ENCODE measurements at regions not wholly inside any gene's neighbourhood (a gene's known extent, or its start where the extent isn't known, plus 50 kb on each side); places are given as distances from the start of the nearest gene placed in this dataset.
A peak's percentile ranks its signal among the peaks of the same experiment; 100 is the strongest.
"Not testable (repeated sequence)": the region's sequence is repeated elsewhere in the genome, so short reads cannot be mapped to it uniquely, and the experiment has no call there.

DNA sequence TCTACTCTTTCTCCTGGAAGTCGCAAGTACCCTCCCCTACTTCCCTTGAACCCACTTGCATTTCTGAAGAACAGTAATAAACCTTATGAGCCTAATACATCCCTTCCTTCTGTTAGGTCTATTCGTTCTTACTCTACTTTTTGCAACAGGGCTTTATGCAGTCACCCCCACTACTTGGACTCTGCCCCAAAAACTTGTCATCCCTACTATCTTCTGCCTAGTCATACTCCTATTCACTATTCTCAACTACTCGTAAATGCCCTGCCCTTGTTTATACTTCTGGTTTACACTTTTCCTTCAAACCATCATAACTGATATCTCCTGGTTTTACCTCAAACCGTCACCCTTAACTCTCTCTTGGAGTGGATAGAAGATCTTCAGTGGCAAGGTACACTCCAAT is 55.2 kb upstream of the SLIT2 start:
- DNase-seq (ENCODE audit: low spot score) = no peak

DNA sequence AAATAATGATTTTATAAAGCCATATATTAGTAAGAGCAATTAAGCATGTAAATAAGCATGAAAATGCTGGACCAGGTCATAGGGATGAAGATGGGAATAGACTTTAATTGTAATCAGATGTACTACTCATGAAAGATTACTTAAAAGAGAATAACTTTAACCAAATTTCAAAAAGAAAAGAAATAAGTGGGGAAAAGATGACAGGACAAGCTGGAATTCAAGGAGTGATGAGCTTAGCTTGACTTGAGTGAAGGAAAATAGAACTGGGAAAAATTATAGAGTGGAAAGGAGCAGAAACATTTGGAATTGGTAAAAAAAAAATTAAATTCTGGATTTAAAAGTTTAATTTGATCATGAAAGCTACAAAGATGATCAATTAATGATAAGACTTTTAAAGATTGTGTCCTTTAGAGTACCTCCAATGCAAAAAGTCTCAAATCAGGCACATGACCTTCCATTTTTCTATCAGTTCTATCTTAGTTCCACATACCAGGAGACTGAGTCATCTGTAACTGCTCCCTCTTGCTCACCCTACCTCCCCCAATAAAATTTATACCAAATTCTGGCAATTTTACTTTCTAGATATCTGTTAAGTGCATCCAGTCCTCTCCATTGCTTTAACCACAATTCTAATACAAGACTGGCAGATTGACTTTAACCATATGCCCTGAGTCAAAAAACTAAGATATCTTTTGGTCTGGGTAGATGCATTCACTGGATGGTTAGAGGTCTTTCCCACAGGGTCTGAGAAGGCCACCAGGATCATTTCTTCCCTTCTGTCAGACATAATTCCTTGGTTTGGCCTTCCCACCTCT is 56.4 kb upstream of the SLIT2 start:
- DNase-seq (ENCODE audit: low spot score) = peak; percentile 12

DNA sequence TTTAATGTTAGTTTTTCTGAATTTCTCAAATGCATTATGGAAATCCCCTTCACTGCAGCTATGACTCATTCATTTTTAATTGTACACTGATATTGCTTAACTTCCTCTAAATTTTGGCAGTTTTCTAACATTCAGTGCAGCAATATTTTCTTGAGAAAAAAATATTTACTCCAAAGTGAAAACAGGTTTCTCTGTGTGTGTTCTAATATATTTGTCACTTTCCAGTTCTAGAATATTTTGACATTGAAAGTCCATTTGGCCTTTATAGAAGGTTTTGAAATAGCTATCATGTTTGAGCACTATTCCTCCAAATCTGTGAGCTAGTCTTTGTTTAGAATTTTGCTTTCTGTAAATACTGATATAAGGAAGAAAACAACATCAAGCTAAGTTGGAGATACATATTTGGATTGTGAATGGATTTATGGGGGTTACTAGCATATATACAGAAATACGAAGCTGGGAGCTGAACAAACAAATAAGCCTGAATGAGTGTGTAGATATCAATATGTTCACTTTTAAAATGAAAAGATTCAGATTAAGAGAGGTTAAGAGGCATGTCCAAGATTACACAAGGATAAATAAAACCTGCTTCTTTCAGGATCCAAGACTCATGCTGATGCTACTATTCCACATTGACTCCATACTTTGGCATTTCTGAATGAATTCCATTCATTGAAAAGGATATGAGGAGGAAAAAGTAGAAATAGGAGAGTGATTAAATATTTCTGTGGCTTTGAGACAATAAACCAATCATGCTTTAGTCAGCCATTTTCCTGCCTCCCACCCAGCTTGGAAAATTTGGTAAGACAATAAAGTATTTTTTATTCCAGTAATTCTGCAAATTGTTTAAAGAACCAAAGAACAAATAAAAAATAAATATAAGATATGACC is 57.3 kb upstream of the SLIT2 start:
- no peak for DNase-seq (ENCODE audit: low spot score)

DNA sequence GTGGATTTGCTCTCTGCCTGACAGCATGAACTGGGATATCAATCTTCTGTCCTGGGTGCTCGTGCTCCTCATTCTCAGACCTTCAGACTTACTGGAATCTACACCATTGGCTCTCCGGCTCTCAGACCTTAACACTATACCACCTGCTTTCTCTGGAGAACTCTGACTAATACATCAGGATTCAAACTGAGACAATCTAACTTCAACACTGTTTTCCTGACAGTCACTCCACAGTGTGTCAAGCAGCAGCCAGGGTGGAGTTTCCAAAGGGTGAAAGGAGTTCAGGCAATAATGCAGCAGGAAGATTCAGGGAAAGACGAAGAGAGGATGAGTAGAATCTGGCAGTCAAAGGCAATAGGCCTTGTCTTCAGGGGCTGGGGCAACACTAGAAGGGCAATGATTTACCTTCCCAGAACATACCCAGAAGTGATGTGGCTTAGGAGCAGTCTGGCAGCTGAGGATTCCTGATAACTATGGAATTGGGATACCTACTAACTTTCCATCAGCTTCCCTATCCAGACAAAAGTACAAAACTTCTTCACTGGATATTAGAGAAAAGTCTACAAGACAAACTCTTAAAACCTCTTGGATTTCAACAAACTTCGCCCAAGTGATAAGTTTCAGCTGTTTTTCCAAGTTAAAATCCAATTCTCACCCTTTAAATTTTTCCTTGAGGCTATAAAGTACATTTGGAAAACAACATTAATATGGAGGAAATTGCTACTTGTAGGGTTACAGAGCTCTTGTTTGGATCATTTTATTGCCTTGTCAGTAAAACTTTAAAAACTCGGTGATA is 58.4 kb upstream of the SLIT2 start:
- DNase-seq (ENCODE audit: low spot score) = no peak

GRCh38 chr4:20192736-20193135 is 59.0 kb upstream of the SLIT2 start:
- DNase-seq (ENCODE audit: low spot score) = no peak

GRCh38 chr4:20185103-20185502 is 66.6 kb upstream of the SLIT2 start:
- no peak for DNase-seq (ENCODE audit: low spot score)

DNA sequence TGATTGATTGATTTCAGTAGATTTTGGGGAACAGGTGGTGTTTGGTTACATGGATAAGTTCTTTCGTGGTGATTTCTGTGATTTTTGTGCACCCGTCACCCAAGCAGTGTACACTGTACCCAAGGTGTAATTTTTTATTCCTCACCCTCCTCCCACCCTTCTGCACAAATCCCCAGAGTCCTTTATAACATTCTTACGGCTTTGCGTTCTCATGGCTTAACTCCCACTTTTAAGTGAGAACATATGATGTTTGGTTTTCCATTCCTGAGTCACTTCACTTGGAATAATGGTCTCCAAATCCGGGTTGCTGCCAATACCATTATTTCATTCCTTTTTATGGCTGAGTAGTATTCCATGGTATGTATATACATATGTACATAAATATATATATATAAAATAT is 68.6 kb upstream of the SLIT2 start:
- DNase-seq (ENCODE audit: low spot score) = not testable (repeated sequence)

DNA sequence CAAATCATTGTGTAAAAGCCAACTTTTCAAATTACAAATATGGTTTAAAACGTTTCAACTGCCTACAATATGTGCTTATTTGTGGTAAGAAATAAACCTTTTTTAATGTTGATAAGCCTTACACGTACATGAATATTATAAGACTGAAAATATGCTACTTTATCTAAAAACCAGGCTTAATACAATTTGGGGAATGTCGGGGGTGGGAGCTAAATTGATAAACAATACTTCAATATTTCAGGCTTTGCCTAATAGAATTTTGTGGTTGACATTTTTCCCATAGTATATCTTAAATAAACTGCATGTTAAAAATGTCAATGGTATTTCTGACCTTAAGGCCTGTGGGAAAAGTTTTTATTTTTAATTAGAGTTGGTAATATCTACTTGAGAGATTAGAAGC is 69.8 kb upstream of the SLIT2 start:
- no peak for DNase-seq (ENCODE audit: low spot score)

DNA sequence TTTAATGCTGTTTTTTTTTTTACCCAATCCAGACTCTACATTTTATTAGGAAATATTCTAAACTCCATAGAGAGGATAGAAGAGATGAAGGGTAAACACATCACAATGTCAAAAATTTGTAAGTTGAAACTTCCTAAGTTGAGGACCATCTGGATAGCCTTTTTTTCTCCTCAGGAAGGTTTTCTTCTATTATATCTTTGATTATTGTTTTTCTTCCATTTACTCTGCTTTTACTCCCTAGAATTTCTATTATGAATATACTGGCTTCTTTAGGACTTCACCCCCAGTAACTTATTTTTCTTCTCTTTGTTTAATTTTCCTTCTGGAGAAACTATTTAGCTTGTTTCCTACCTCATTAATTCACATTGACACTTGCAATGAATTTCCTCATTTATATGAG is 71.2 kb upstream of the SLIT2 start:
- DNase-seq (ENCODE audit: low spot score) = no peak

GRCh38 chr4:20178902-20179576 is 72.7 kb upstream of the SLIT2 start:
- DNase-seq (ENCODE audit: low spot score) = no peak

GRCh38 chr4:20176881-20177280 is 74.8 kb upstream of the SLIT2 start:
- DNase-seq (ENCODE audit: low spot score) = no peak

GRCh38 chr4:20172070-20172760 is 79.5 kb upstream of the SLIT2 start:
- no peak for DNase-seq (ENCODE audit: low spot score)

DNA sequence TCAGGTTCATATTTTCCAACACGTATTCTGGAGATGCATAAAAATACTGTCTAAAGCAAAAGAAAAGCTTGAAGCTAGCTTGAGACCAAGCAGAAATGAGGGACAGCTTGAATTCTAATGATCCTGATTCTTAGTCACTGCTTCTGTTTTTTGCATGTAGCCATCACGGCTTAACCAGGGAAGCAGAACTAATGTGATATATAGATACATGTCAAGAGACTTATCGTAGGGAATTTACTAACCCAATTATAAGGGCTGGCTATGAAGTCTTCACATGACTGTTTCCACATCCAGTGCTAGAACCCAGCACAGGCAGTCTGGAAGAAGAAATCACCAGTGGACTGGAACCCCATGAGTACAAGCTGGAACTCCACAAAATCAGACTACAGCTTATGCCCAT is 85.2 kb upstream of the SLIT2 start:
- DNase-seq (ENCODE audit: low spot score) = no peak

DNA sequence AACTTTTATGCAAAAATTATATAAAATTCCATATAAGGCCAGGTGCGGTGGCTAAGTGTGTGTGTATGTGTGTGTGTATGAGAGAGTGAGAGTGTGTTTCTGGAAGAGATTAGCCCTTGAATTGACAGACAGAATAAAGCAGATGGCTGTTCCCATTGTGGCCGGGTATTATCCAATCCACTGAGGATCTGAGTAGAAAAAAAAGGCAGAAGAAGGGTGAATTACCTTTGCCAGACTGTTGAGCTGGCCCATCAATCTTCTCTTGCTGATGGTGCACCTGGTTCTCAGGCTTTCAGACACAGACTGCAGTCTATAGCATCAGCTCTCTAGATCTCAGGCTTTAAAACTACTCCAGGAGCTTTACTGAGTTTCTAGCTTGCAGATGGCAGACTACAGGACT is 92.2 kb upstream of the SLIT2 start:
- no peak for DNase-seq (ENCODE audit: low spot score)

GRCh38 chr4:20158195-20158594 is 93.5 kb upstream of the SLIT2 start:
- DNase-seq (ENCODE audit: low spot score) = no peak

- DNase-seq (ENCODE audit: low spot score) = no peak
Measured at GRCh38 chr4:20151436-20151835, 100.3 kb upstream of the SLIT2 start.

GRCh38 chr4:20149143-20149542 is 102.6 kb upstream of the SLIT2 start:
- not testable (repeated sequence) for DNase-seq (ENCODE audit: low spot score)

GRCh38 chr4:20137176-20137575 is 114.5 kb upstream of the SLIT2 start:
- DNase-seq (ENCODE audit: low spot score) = no peak

DNA sequence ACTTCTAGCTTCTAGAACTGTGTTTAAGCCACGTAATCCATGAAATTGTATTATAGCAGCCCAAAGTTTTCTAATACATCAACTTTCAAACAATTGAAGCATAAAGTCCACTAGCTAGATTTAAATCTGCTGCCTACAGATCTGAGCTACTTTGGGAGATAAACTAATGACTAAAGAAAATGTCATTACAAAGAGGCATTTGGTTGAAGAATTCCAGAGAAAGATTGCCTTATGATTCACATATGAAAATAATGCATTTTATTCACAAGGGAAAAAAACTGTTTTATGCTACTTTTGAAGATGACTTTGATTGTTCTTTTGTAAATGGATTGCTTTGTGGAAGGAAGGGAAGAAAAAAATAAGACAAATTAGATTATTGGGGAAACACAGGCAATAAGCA is 124.1 kb upstream of the SLIT2 start:
- peak; percentile 9 for DNase-seq (ENCODE audit: low spot score)

GRCh38 chr4:20126906-20127305 is 124.8 kb upstream of the SLIT2 start:
- DNase-seq (ENCODE audit: low spot score) = no peak

GRCh38 chr4:20124317-20125026 is 127.2 kb upstream of the SLIT2 start:
- DNase-seq (ENCODE audit: low spot score) = no peak
